HG03066 (cell line): ENCODE measurements at regions not wholly inside any gene's neighbourhood (a gene's known extent, or its start where the extent isn't known, plus 50 kb on each side); places are given as distances from the start of the nearest gene placed in this dataset.
"Not testable (repeated sequence)": the region's sequence is repeated elsewhere in the genome, so short reads cannot be mapped to it uniquely, and the experiment has no call there.

ENCODE experiments used
- ATAC-seq: cut with Tn5 transposase; IDR thresholded peaks from one replicate; pipeline ENCODE4 v1.9.1; 2021; ENCODE audit warnings: low read depth; ENCODE audit not compliant: unreplicated experiment

- not testable (repeated sequence) for ATAC-seq
Measured at GRCh38 chr5:86466721-86467120, 151.0 kb upstream of the COX7C start.

GRCh38 chr5:86482008-86482407, 135.7 kb upstream of the COX7C start:
- no peak for ATAC-seq

- ATAC-seq, result no peak
Measured at GRCh38 chr5:86493777-86494176, 124.0 kb upstream of the COX7C start.

- no peak for ATAC-seq
Measured at GRCh38 chr5:86500947-86501346, 116.8 kb upstream of the COX7C start.

- no peak for ATAC-seq
Measured at GRCh38 chr5:86507574-86507973, 110.2 kb upstream of the COX7C start.

- not testable (repeated sequence) for ATAC-seq
Measured at GRCh38 chr5:86510330-86510915, 107.3 kb upstream of the COX7C start.

GRCh38 chr5:86523718-86524117, 94.0 kb upstream of the COX7C start:
- ATAC-seq, result no peak

GRCh38 chr5:86525622-86526021, 92.1 kb upstream of the COX7C start:
- ATAC-seq, result no peak

GRCh38 chr5:86526811-86527348, 90.9 kb upstream of the COX7C start:
- no peak for ATAC-seq

GRCh38 chr5:86532429-86532828, 85.3 kb upstream of the COX7C start:
- no peak for ATAC-seq

- ATAC-seq, result no peak
Measured at GRCh38 chr5:86536396-86536795, 81.3 kb upstream of the COX7C start.

GRCh38 chr5:86542532-86542931, 75.2 kb upstream of the COX7C start:
- ATAC-seq, result no peak

- ATAC-seq, result no peak
Measured at GRCh38 chr5:86546044-86546443, 71.7 kb upstream of the COX7C start.

GRCh38 chr5:86546582-86546981, 71.2 kb upstream of the COX7C start:
- ATAC-seq, result no peak

GRCh38 chr5:86554638-86555037, 63.1 kb upstream of the COX7C start:
- no peak for ATAC-seq

- no peak for ATAC-seq
Measured at GRCh38 chr5:86557920-86558319, 59.8 kb upstream of the COX7C start.

GRCh38 chr5:86565197-86565789, 52.4 kb upstream of the COX7C start:
- peak; percentile 59 for ATAC-seq

GRCh38 chr5:86566030-86566429, 51.7 kb upstream of the COX7C start:
- ATAC-seq, result not testable (repeated sequence)
